HG02759 (cell line): ENCODE measurements at regions not wholly inside any gene's neighbourhood (a gene's known extent, or its start where the extent isn't known, plus 50 kb on each side); places are given as distances from the start of the nearest gene placed in this dataset.
"Not testable (repeated sequence)": the region's sequence is repeated elsewhere in the genome, so short reads cannot be mapped to it uniquely, and the experiment has no call there.

Experiments
- ATAC-seq: cut with Tn5 transposase; IDR thresholded peaks from one replicate; pipeline ENCODE4 v1.9.1; 2021; ENCODE audit warnings: mild to moderate bottlenecking, moderate library complexity; ENCODE audit not compliant: unreplicated experiment

DNA sequence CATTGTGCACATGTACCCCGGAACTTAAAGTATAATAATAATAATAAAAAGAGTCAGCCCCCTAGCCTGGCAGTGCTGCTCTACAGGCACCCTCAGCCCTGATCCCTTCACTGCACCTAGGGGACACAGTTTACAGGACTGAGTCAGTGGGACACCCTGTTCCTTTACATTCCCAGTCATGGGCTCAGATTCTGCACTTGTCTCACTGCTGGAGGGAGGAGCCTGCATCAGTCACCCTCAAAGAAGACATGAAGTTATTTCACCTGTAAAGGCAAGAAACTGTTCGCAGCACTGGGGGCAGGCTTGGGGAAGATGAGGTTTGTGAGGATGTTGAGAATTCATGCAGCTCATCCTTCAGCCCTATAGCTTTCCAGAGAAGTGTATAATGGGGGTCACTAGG lies 50.7 kb upstream of the VPREB1 start:
- ATAC-seq: no peak

DNA sequence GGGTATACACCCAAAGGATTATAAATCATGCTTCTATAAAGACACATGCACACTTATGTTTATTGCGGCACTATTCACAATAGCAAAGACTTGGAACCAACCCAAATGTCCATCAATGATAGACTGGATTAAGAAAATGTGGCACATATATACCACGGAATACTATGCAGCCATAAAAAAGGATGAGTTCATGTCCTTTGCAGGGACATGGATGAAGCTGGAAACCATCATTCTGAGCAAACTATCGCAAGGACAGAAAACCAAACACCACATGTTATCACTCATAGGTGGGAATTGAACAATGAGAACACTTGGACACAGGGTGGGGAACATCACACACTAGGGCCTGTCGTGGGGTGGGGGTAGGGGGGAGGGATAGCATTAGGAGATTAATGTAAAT lies 51.1 kb upstream of the VPREB1 start:
- not testable (repeated sequence) for ATAC-seq

DNA sequence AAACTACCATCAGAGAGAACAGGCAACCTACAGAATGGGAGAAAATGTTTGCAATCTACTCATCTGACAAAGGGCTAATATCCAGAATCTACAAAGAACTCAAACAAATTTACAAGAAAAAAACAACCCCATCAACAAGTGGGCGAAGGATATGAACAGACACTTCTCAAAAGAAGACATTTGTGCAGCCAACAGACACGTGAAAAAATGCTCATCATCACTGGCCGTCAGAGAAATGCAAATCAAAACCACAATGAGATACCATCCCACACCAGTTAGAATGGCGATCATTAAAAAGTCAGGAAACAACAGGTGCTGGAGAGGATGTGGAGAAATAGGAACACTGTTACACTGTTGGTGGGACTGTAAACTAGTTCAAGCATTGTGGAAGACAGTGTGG lies 51.6 kb upstream of the VPREB1 start:
- ATAC-seq: not testable (repeated sequence)

DNA sequence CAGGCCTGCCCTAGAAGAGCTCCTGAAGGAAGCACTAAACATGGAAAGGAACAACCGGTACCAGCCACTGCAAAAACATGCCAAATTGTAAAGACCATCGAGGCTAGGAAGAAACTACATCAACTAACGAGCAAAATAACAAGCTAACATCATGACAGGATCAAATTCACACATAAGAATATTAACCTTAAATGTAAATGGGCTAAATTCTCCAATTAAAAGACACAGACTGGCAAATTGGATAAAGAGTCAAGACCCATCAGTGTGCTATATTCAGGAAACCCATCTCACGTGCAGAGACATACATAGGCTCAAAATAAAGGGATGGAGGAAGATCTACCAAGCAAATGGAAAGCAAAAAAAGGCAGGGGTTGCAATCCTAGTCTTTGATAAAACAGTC lies 54.8 kb upstream of the VPREB1 start:
- ATAC-seq: not testable (repeated sequence)

DNA sequence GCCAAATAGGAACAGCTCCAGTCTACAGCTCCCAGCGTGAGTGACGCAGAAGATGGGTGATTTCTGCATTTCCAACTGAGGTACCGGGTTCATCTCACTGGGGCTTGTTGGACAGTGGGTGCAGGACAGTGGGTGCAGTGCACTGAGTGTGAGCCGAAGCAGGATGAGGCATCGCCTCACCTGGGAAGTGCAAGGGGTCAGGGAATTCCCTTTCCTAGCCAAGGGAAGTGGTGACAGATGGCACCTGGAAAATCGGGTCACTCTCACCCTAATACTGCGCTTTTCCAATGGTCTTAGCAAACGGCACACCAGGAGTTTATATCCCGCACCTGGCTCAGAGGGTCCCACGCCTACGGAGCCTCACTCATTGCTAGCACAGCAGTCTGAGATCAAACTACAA lies 56.7 kb upstream of the VPREB1 start:
- ATAC-seq: not testable (repeated sequence)

DNA sequence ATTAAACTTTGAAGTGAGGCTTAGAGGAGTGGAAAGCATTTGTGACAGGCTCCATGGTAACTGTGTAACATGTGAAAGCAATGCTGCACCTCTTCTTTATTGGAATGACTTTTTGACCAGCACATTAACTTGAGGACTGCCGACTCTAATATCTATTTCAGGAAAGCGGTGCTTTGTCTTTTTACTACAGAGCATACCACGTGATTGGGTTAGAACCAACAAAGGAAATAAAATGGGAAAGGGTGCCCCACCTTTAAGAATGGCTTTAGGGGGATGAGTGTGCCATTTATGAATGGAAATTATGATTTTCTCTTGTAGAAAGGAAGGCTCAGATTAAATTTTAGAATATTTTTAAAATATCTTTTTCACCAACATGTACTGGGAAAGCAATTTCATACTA lies 57.3 kb upstream of the VPREB1 start:
- ATAC-seq: no peak

DNA sequence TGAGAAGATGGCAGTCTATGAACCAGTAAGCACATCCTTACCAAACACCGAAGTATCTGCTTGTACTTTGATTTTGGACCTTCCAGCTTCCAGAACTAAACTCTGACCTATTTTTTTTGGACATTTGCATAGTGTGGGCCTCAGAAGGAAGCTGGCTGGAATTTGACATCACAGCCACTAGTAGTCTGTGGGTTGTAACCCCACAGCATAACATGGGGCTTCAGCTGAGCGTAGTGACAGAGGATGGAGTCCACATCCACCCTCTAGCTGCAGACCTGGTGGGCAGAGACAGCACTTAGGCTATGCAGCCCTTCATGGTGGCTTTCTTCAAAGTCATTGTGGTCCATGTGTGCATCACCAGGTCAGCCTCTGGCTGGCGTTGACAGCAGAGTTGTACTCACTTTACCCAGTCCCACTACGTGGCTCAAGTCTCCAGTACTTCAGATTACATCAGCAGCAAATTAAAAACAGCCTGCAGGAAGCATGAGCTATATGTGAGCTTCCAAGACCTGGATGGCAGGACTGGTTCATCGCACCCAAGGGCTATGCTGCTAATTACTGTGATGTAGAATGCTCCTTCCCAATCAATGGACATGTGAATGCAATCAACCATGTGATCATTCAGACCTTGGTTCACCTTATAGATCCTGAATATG lies 58.6 kb upstream of the VPREB1 start:
- no peak for ATAC-seq

DNA sequence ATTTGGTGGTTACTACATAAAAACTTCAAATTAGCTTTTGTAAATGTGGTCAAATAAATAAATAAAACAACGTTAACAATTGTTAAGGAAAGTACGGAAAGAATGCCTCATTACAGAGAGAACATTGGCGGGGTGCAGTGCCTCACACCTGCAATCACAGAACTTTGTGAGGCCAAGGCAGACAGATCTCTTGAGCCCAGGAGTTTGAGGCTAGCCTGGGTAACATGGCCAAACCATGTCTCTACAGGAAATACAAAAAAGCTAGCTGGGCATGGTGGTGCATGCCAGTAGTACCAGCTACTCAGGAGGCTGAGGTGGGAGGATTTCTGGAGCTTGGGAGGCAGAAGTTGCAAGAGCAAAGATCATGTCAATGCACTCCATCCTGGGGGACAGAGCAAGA lies 59.4 kb upstream of the VPREB1 start:
- ATAC-seq: no peak

DNA sequence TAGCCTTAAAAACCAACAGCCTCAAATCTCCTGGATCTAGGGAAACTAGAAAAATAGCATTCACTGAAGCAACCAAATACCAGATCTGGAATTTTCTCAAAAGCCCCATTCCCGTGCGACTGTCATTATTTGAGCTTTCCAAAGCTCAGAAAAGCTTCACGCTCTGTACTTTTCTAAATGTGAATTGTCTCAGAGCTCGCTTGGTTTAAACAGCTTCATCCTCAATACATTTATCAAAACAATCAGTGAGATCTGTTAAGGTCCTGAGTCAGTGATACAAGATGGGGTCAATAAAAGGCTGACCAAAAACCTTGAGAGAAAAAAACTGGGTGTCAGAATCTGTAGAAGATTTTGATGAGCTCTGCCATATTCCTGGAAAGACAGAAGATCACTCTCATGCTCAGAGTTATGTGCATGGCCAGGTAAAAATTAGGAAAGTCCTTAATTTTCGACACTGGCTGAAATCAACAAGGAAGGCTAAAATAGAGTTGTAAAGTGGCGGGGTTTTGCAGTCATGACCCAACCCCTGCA lies 60.2 kb upstream of the VPREB1 start:
- no peak for ATAC-seq

DNA sequence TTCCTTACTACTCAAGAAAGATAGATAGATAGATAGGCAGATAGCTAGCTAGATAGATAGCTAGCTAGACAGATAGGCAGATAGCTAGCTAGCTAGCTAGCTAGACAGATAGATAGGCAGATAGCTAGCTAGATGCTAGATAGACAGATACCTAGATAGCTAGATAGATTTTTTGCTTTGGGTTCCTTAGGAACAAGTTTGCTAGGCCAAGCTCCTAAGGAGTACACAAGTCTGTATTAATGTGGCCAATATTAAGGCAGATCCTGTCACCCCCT lies 61.7 kb upstream of the VPREB1 start:
- ATAC-seq: no peak

DNA sequence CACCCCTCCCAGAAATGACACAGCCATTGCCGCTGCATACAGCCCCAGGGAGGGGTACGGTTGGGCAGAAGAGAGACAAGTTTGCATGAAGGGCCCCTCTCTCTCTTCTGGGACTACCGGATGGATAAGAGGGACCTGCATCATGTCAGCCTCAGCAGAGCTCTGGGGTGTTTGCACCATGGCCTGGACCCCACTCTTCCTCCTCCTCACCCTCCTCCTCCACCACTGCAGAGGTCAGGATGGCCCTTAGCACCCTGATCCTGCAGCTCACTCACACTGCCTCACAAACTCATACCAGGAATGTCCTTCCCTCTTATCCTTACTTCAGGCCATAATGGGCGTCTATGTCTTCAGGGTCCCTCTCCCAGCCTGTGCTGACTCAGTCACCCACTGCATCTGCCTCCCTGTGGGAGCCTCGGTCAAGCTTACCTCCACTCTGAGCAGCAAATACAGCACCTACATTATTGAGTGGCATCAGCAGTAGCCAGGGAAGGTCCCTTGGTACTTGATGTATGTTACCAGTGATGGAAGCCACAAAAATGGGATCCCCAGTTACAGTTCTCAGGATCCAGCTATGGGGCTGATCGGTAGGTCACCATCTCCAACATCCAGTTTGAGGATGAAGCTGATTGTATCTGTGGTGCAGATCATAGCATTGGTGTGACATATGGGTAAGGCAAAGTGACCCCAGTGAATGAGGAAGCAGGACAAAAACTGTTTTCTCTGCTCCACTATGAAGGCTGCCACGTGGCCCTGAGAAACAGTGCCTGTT lies 62.2 kb upstream of the VPREB1 start:
- no peak for ATAC-seq

DNA sequence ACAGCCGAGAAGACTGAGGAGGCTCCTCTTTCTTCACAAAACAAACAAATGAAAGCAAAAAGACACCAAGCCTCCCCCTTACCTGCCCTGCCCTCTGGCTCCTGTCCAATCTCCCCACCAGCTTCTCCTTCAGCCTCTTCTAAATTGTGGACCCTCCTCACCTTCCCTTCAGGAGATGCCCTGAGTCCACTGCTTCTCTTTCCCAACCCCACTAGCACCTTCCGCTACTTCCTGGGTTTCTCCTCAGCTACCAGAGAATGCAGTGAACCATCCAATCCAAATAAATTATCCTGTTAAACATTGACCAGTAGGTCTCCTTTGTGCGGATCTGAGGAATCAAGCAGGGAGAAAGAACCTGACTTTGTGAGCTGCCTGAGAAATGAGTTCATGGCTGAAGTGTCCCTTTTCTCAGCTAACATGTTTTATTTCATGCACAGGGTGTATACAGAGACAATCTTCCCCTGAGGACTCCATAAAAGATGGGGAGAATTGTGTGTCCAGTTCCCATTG lies 63.2 kb upstream of the VPREB1 start:
- no peak for ATAC-seq

DNA sequence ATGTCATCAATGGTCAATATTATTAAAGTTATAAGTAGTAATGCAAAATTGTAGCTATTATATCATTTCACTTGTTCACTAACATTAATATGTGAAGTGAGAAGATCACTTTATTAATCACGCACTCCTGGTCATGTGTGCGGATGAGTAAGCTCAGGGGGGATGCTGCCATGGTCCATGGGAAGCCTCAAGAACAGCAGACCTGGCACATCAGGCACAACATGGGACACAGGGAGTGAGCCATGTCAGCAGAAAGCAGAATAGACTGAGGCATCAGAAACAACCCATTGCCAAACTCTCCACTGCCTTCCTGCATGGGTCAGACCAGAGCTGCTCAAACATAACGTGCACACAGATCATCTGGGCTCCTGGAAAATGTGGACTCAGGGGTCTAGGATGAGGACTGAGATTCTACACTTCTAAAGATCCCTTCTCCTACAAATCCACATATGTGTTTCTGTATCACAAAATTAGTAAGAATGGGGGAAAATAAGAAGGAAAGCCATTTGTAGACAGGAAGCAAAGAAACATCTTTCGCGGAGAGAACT lies 63.8 kb upstream of the VPREB1 start:
- no peak for ATAC-seq

DNA sequence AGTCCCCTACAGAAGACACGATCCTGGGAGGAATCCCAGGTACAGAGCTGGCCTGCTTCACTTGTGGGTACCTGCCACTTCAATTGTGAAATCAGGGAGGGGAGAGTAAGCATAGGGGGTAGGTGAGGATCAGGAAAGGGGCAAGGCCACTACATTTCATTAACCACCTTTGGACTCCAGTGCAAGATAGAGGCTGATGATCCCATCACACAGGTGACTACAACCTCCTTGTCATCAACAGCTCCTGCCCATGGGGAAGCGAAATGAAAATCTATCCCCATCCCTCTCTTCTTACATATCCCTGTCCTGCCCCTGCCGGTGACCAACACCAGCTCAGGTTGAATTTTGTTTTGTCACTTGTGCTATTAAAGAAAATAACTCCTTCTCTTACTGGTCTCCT lies 64.7 kb upstream of the VPREB1 start:
- no peak for ATAC-seq

DNA sequence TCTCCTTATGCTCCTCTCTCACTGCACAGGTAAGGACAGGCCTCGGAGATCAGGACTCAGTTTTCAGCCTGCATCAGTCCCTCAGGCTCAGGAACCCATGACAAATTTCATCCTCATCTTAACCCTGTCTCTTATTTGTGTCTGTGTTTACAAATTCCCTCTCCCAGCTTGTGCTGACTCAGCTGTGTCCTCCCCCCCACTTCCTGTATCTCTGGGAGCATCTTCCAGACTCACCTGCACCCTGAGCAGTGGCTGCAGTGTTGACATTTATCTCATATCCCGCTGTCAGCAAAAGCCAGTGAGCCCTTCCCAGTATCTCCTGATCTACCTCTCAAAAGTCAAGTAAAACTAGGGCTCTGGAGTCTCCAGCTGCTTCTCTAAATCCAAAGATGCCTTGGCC lies 65.6 kb upstream of the VPREB1 start:
- ATAC-seq: no peak

DNA sequence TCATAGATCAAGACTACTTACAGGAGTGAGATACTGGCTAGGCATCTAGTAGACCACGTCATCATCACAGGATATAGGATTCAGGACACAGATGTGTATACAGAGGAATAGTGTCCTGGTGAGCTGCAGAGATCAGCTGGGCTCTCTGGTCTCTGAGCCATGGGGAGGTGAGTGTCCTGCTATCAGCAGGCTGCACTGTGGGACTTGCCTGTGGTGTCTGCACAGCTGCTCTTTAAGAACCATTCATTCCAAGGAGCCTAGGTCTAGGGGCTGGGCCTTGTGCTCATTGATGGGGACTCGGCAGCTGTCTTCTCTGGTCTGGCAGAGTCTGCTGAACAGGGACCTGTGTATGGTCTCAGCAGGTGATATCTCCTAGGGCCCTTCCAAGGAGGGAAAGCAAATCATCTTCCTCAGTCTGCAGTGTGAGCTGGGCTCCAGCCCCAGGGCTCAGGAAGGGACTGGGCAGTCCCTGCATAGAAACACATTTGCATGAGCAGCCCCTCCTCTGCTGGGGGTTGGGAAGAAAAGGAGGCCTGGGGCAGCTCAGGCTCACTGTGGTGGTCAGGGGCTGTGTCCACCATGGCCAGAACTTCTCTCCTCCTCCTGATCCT lies 66.1 kb upstream of the VPREB1 start:
- ATAC-seq: no peak

DNA sequence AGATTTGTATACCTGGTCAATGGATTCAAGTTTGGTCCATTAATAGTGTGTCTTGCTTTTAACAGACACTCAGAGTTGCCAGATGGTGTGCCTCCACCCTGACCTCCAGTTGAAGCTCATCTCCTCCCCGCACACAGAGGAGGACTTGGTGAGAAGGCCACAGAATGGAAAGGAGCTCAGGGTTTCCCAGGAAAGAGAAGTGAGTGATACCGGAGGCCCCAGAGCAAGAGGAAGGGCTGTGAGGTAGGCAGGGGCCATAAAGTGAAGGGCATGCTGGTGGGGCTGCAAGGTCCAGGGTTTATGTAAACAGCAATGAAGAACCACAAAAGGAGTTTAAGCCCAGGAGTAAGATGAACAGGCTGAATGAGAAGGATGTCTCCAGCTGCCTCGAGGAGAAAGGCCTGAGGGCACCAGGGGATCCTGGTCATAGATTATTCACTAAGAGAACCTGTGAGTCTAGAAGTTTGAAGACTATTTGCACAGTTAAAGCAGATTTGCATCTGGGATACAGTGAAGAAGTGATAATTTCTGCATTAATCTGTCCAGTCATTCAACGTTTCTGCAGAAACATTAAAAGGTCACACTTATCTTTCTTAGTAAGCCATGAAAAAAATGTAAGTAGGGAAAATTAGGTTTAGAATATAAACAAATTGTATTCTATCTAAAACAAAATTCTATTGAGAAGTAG lies 67.5 kb upstream of the VPREB1 start:
- no peak for ATAC-seq

DNA sequence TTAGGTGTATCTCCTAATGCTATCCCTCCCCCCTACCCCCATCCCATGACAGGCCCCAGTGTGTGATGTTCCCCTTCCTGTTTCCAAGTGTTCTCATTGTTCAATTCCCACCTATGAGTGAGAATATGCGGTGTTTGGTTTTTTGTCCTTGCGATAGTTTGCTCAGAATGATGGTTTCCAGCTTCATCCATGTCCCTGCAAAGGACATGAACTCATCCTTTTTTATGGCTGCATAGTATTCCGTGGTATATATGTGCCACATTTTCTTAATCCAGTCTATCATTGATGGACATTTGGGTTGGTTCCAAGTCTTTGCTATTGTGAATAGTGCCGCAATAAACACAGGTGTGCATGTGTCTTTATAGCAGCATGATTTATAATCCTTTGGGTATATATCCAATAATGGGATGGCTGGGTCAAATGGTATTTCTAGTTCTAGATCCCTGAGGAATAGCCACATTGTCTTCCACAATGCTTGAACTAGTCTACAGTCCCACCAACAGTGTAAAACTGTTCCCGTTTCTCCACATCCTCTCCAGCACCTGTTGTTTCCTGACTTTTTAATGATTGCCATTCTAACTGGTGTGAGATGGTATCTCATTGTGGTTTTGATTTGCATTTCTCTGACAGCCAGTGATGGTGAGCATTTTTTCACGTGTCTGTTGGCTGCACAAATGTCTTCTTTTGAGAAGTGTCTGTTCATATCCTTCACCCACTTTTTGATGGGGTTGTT lies 71.5 kb upstream of the VPREB1 start:
- not testable (repeated sequence) for ATAC-seq

DNA sequence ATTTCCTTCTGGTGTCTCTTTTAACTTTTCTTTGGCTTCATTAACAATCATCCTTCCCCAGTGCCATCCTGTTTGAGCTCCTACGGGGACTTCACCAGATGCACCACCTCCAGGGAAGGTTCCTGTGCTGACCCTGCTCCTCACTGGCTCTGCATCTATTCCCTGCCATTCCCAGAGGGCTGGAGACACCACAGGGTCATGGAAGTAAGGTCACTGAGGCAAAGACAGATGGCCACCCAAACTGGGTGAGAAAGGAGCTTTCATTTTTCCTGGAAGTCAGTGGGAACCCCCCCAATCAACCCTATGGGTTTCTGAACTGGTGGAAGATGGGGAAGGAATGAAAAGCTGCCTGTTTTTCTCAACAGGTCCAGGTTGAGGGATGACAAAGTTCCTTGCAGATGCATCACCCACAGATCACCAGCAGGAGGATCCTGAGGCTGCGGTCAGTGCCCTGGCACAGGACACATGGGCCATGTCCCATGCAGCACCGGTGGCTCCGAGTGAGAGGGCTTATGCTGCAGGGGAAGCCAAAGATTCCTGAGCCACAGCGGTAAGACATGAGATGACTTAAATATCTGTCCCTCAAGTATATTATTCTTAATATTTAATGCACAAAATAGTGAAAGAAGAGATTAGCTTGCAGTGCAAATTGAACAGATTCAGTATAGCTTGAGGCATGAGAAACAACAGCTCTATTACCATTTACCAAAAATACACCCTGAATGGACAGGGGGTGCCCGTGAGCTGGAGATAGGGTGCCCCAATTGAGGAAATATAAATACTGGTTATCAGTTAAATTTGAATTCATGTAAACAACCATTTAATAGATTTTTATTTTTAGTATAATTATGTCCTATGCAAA lies 73.0 kb upstream of the VPREB1 start:
- no peak for ATAC-seq

DNA sequence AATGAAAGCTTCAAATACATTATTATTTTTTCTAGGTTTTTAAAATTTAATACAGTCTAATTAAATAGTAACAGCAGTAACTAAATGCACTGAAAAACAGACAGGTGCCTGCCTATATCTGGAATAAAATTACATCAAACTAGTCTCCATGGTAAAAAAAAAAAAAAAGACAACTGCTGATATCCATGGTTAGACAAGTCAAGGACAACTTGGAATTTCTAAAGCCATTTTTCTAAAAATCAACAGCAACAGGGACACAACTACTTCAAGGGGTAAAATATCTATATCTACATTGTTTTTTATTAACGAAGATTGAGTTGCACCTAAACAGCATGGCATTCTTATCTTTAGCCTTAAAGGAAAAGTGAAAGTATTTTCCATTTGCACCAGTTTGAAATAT lies 74.7 kb upstream of the VPREB1 start:
- no peak for ATAC-seq
